Stimulated activated naive CD4-positive, alpha-beta T cell (primary cell): ENCODE measurements at regions not wholly inside any gene's neighbourhood (a gene's known extent, or its start where the extent isn't known, plus 50 kb on each side); places are given as distances from the start of the nearest gene placed in this dataset.
"Not testable (repeated sequence)": the region's sequence is repeated elsewhere in the genome, so short reads cannot be mapped to it uniquely, and the experiment has no call there.

Experiments
- DNase-seq, 6 experiments: peaks; one replicate each; lab custom pipeline; 2025; lab: John Stamatoyannopoulos, UW

DNA sequence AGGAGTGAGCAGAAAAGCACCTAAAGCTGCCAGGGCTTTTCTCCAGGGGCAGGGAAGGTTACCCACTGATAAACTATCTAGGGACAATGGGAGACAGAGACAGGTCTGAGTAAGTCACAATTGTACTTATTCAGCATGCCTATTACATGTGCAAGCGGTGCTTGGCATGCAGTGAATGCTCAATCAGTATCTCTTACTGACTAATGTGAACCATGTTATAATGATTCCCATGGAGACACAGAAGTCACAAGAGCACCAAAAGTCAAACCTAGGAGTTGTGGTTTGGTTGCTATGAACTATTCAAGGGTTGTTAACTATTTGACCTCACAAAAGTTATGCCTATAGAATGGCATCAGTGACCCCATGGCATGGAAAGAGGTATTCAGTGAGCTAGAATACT, 50.0 kb upstream of the RASGRP1 start:
- DNase-seq: no peak

DNA sequence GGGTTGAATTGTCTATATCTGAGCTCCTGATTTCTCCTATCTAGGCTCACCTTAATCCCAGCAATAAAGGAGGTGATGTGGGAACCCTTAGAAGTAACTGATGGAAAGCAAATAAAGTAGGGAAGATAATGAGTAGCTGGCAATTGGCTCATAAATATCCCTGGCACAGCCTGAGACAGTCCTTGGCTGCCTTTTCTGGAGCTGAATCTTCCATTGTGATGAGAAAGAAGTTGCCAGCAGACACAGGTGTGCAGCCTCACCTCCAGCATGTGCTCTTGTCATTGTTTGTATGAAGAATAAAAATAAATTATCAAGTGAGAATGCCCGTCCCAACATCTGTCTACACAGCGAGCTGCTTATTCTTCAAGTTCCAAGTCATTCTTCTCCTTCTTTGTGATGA, 53.2 kb upstream of the RASGRP1 start:
- no peak for DNase-seq

DNA sequence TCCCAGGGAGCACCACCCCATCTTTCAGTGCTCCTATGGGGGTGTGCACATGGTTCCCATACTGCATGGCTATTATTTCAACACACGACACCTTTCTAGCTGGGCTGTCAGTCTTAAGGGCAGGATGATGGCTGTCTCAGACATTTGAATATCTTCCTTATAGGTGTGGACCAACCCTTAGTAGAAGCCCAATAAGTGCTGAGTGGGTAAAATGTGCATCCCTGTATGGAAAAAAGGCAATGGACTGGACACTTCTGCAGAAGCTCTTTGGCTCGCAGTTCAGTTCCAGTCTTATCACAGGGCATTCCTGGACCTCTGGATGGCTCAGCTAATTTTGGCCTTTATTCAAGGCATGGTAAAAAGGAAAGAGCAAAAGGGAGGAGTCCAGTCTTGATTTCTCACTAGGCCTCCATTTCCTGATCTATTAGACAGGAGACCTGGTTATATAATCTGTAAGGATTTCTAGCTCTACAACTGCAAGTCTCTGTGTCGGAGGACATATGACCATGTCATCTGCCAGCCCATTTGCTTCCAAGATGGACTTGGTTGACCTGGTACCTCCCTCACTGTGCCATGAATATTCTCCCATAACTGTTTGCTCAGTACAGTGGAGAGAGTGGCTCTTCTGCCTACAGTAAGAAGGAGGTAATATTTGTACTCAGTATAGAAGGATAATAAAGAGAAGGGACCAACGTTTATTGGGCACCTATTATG, 53.8 kb upstream of the RASGRP1 start:
- no peak for DNase-seq

DNA sequence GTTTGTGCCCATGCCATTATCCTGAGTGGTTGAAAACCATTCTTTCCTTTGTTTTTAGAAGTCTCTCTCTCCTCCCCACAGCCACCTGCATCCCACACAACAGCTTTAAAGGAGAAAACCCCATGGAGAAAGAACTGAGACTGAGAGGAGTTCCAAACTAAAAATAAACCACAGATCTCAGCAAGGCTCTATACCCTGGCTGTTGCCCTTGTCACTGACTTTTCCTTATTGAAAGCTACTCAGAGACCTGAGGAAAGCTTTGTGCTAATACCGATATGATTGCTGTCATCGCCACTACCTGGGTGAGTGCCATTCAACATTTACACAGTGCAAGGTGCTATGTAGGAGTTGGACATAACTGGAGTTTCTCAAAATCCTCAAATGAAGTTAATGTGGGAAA, 55.5 kb upstream of the RASGRP1 start:
- DNase-seq: no peak

DNA sequence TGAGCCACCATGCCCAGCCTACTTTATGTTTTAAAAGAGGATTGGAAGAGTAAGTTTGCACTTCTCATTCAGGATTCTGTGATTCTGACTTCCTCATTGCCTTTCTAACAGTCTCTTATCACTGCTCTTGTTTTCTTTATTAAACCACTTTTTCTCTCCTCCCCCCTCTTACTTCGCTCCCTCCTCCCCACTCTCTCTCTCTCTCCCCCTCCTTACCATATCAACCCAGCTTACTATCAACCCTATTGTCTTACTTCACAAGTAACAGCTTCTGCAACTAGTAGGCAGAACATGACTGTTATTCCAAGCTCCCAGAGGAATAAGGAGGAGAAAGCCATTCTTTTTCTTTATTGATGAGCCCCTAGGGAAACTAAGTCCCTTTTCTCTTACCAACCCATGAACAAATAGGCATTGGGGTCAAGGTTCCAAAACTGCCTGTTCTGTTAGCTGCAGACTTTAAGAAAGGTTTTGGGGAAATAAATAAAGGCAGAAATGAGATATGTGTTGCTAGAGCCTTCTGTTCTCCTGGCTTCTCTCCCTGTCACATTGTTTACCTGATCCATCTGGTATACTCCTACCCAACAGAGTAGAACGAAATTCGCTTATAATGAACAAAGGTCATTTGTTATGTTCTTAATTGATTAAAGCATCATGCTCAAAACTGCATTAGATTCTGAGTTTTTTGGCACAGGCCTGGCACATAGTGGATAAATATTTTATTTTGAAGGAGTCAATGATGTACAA, 56.4 kb upstream of the RASGRP1 start:
- no peak for DNase-seq

DNA sequence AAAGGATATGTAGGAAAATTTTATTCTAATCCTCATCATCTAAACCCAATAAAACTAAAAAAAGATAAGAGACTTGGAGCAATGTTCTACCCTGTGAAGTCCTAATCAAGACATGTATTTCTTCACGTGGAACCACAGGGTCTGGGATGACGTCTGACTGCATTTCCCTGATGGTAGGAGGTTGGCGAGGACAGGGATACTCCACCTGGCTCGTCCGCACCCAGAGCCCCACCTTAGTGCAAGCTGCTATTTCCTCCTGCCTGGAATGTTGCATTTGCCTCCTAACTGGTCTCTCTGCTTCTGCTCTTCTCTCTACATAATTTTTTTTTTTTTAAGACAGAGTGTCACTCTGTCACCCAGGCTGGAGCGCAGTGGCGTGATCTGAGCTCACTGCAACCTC, 57.7 kb upstream of the RASGRP1 start:
- no peak for DNase-seq

DNA sequence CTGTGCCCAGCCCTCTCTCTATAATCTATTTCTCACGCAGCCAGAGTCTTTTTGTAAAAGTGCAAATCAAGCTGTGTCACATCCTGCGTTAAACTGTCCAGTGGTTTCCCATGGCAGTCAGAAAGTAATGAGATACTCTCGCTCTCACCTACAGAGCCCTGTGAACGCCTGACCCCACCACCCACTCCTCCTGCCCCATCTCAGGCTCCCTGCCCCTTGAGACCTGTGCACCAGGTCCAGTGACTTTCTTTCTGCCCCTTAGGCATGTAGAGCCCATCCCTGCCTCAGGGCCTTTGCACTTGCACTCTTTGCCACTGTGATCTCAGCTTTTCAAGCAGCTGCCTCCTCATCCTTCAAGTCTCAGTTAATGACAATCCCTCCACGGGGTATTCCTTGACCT, 58.3 kb upstream of the RASGRP1 start:
- no peak for DNase-seq

DNA sequence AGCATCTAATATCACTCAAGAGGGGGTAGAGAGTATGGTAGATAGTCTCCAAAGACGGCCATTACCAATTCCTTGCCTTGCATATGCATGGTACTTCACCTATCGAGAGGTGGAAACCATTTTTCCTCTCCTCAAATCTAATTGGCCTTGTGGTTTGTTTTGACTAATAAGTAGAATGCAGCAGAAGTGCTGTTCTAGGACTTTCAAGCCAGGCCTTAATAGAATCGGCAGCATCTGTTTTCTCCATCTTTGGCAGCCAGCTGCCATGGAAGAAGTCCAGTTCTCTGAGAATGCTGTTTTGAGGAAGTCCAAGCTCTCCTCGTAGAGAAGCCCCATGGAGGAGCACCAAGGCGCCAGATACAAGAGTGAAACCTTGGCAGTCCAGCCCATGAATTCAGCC, 59.1 kb upstream of the RASGRP1 start:
- no peak for DNase-seq

DNA sequence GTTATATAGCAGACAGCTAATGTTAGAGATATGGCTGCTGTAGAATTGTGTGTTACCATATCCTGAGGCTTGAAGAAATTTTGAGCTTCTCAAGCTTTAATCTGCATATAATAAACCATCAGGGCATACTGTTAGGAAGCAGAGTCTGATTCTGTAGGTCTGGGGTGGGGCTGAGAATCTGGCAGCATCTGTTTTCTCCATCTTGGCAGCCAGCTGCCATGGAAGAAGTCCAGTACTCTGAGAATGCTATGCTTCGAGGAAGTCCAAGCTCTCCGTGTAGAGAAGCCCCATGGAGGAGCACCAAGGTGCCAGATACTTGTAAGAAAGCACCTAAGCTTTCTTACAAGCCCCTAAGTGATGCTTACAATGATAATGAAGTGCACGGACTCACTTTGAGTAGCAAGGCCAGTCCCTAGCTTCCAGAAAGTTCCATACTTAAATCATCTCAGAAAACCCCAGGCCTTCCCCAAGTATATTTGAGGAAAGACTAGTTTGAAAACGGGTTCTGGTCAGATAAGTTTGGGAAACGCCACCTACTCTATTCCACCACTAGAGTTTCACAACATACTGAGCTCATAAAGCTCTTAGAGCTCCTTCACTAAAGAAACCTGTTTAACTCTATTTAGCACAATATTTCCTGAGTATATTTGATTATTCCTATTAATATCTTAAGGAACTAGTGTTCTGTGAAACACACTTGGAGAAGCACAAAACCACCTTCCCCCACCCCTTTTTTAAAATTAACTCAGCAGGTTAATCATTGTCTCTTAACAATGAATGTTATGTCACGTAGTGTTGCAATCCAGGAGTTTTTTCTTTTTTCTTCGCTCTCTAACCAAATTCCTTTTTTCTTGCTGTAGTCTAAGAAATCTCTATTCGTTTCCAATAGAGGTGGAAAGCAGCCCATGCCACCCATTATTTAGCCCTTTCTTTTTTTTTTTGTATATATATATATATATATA, 59.9 kb upstream of the RASGRP1 start:
- no peak for DNase-seq

DNA sequence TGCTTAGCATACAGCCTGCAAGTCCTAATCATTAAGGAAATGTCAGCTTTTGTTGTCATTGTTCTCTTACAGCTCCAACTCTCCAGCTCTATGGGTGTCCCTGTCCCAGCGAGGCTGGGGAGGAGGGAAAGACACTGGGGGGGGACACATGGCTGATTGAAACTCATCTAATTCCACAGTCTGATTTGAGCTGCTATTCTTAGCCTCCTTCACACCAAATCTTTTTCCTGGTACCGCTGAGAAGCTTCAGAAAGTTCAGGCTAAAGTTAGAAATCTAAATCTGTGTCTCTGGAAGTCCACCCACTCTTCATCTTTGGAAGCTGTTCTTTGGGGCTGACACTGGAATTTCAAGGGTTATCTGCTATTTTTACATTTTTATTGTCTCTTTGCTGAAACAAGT, 61.3 kb upstream of the RASGRP1 start:
- DNase-seq: no peak

DNA sequence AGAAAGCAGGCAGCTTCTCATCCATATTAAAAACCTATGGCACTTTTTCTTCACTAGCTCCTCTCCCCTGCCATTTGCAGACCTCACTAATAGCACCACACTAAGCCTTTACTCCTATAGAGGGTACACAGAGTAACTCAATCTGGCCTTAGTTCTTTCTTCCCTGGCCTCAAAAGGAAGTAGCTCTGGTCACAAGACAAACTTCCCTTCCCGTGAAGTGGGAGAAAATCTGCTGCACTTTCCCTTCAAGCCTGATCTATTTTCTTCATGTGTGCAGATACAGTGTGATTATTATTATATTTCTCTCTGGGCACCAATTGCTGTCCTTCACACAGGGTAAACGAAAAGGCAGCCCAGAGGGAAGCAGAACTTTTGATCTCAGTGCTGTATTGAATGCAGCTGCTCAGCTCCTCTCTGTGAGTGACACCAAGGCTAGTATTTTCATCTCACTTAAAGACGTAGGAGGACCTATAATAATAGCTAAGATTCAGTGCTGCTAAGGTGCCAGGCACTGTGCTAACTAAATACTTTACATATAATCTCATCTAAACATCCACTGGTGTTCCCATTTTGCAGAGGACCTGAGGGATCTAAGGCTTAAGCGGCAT, 61.9 kb upstream of the RASGRP1 start:
- DNase-seq: no peak

DNA sequence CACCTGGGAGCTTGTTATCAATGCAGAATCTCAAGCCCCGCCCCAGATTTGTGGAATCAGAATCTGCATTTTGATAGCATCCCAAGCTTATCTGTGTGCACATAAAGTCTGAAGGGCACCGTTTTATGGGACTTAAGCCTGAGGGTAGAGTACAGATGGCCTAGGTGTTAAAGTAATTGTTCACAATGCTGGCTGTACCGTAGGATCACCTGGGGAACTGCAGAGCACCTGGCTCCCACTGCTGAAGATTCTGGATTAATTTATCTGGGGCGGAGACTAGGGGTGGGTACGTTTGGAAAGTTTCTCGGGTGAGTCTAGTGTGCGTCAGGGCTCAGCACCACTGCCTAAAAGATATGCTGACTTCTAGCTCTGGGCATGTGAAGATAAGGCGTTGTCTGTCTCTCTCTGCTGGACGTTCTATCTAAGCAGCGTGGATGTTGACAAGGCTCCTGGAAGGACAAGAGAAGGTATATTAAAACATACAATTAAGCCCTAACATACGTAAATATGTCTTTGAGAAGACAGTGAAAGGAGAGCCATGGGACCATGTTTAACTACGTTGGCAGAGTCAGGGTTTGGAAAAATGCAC, 63.2 kb upstream of the RASGRP1 start:
- DNase-seq: no peak

DNA sequence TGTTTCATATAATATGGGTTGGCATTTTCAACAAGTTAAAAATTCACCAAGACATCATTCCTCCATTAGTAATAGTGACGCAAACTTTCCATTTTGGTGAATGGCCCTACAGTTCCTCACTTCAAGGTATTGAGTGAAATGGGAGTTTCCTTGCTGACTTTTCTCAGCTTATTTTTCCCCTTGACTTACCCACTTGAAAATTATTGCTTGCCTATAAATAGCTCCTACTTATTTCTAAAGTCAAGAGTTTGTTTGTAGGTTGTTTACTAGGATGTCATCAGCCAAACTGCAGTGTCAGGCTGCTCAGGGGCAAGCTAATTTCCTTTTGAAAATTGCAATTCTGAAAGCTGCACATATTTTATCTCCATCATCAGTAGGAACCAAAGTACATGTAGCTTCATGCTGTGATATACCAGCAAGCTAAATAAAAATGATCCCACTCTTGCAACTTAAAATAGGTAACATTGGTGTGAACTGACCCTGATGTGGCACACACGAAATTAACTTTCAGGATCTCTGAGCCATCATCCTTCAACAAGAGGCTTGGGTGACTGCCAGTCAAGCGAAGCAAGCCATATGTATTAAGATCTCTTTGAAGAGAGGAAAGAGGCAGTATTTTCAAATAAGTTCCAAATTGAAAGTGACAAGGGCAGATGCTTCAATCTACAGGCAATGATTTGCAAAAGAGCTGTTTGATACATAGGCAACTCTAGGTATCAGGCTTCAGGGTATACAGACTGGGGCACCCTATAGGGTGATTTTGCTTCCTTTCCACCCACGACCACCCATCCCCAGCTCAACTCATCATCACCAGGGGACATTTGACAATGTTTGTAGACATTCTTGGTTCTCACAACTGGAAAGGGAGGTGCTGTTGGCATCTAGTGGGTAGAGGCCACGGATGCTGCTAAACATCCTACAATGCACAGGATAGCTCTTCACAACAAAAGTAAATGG, 66.8 kb upstream of the RASGRP1 start:
- peak in 2 of 6 experiments; percentile 15 to 21 for DNase-seq

DNA sequence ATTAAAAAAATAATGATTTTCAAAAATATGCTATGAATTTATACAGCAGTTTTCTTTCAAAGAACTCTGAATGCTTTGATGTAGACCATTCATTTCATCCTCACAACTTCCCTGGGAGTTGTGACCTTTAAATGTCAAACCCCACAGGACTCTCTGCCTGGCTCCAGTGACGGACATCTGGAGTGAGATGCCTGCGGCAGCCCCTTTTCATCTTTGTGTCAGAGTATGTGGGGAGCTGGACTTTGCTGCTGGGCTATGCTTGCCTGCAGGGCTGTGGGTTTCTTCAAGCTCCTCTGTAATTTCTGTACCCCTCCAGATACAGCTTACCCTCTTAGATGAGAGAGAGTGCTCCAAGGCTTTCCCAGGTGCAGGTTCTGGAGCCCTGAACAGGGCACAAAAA, 70.6 kb upstream of the RASGRP1 start:
- no peak for DNase-seq

DNA sequence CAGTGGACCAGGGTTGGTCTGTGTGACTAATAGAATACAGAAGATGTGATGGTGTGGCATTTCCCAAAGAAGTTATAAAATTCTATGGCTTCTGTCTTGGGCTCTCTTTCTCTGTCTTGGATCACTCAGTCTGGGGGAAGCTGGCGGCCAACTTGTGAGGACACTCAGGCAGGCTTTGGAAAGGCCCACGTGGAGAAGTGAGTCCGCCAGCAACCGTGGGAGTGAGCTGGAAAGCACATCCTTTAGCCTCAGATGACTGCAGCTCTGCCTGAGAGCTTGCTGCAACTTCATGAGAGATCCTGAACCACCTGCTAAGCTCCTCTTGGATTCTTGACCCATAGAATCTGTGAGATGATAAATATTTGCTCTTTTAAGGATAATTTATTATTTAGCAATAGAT, 72.0 kb upstream of the RASGRP1 start:
- no peak for DNase-seq

DNA sequence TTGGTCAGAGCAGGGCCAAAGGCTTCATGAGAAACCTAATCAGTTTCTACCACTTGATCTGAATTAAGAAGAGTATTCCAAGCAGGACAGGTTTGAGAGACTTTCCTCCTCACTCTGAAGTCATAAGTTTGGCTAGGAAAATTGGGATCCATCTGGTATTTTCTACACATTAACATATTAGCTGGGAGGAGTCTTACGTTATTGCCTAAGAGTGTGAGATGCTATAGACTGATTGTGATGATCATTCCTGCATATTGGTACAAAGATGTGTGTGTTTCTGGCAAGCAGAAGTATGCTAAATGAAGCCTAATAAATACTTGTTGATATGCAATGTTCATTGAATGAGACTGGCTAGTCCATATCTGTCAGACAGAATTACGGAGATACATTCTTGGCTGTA, 73.5 kb upstream of the RASGRP1 start:
- DNase-seq: no peak

DNA sequence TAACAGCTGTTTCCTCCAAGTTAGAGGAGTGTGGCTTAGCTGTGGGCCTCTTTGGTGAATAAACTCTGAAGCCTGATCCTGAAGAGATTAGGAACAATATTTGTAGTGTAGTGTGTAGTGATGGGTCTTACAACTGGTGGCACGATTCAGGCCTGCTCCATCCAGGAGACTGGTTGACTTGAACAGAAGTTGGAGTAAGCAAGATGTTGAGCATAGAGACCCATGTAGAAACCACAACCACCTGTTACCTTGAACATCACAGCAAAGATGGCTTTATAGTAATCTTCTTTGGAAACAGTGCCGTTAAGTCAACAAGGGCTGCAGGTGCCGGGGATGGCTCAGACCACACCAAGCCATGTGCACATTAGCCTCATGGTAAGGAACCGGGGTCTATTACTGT, 74.2 kb upstream of the RASGRP1 start:
- DNase-seq: peak in 1 of 6 experiments; percentile 29

DNA sequence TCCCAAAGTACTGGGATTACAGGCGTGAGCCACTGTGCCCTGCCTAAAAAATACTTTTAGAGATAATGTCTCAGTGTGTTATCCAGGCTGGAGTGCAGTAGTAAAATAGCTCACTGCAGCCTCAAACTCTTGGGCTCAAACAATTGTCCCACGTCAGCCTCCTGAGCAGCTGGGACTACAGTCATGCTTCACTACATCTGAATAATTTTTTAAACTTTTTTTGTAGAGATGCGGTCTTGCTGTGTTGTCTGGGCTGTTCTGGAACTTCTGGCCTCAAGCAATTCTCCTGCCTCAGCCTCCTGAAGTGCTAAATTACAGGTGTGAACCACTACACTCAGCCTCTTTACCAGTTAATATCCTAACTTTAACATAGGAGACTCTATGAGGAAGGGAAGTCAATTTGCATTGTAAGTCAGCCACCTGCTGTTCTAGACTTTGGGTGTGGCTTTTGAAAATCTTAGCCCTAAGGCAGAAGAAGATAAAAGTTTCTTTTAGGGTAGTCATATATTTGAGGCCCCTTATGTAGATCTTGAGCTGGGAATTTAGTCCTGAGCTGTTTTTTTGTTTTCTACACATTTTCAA, 78.2 kb upstream of the RASGRP1 start:
- peak in 2 of 6 experiments; percentile 6 to 10 for DNase-seq

DNA sequence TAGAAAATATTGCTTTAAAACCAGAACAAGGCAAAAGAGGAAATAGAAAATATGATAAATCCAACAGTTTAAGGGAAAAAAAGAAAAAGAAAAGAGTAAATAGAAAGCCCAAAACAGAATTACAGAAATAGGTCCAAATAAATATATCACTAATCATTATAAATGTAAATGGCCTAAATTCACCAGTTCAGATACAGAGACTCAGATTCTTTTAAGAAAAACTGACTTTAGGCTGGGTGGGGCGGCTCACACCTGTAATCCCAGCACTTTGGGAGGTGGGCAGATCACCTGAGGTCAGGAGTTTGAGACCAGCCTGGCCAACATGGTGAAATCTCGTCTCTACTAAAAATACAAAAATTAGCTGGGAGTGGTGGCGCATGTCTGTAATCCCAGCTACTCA, 79.7 kb upstream of the RASGRP1 start:
- DNase-seq: not testable (repeated sequence)

DNA sequence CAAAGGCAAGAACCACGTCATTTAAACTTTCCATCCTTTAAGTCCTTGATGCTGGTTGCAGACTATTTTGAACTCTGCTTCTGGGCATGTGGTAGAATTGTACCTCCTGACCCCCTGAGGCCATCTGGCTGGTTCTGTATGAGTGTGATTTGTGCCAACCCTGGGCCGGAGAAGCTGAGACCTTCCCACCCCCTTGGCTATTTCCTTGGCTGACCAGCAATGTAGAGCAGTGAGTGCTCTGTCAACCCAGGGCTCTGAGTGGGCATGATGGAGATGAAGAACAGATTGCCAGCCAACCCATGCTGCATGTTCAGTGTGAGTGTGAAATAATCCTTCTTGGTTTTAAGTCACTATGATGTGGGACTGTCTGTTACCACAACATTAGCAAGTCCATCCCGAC, 82.1 kb upstream of the RASGRP1 start:
- DNase-seq: no peak
